ENCODE measurements at regions not wholly inside any gene's neighbourhood (a gene's known extent, or its start where the extent isn't known, plus 50 kb on each side); places are given as distances from the start of the nearest gene placed in this dataset.

- DNase-seq (no peak), ATAC-seq (no peak)
- WGBS, 3 donors: 78 to 93% (median 80%) methylated on average over 3 of the region's 3 CpGs
- no peak overlapping the region for H3K4me3 ChIP-seq
- H3K9me3 ChIP-seq: no peaks in the 10 kb centered on the region
- H3K27ac ChIP-seq: no peak overlapping the region
- H3K27me3 ChIP-seq (ENCODE audit: insufficient read depth in 3 of 3, low read length in 2 of 3): no peaks in the 10 kb centered on the region
- TF ChIP-seq CTCF (IDR thresholded peaks at IDR 0.05): no peak
- H3K36me3 ChIP-seq (ENCODE audit: insufficient read depth in 1 of 2, low read depth in 1 of 2): no peaks in the 10 kb centered on the region
- intact Hi-C loops (cut with DNase I): loop anchor here in 1 of 2 donors (10.0 kb wide), 1 partner anchor 1884 kb away; no protein-coding TSS in a partner anchor
- H3K4me1 ChIP-seq: no peaks in the 10 kb centered on the region
These were observed 102.3 kb upstream of the PPP1R3A start for GRCh38 chr7:114021135-114021534.

GRCh38 chr7:114008696-114009095, 89.9 kb upstream of the PPP1R3A start:
- intact Hi-C loops (cut with DNase I): no loop called here
- Histone ChIP-seq H3K27ac (no peak overlapping the region), H3K4me3 (peak overlapping the region; percentile 35), H3K27me3 (ENCODE audit: insufficient read depth in 3 of 3, low read length in 2 of 3) (no peaks in the 10 kb centered on the region), H3K4me1 (no peaks in the 10 kb centered on the region), H3K9me3 (no peaks in the 10 kb centered on the region), H3K36me3 (ENCODE audit: insufficient read depth in 1 of 2, low read depth in 1 of 2) (no peaks in the 10 kb centered on the region)
- TF ChIP-seq CTCF (IDR thresholded peaks at IDR 0.05): no peak
- ATAC-seq (peak in 3 of 4 donors; percentile 35 to 81 (median 70)), DNase-seq (no peak)
- WGBS, 3 donors: 36 to 41% (median 40%) methylated on average over 5 of the region's 5 CpGs

- ATAC-seq: no peak
These were observed 88.6 kb upstream of the PPP1R3A start for GRCh38 chr7:114007386-114007785.

GRCh38 chr7:113998934-113999333, 80.1 kb upstream of the PPP1R3A start:
- DNase-seq (no peak), ATAC-seq (no peak)
- H3K27me3 ChIP-seq (ENCODE audit: insufficient read depth in 3 of 3, low read length in 2 of 3): no peaks in the 10 kb centered on the region
- H3K36me3 ChIP-seq (ENCODE audit: insufficient read depth in 1 of 2, low read depth in 1 of 2): no peaks in the 10 kb centered on the region
- no peak overlapping the region for H3K27ac ChIP-seq
- H3K4me1 ChIP-seq: no peaks in the 10 kb centered on the region
- H3K4me3 ChIP-seq: no peak overlapping the region
- intact Hi-C loops (cut with DNase I): no loop called here
- H3K9me3 ChIP-seq: peaks cover 11% of the 10 kb centered on the region
- no peak for TF ChIP-seq CTCF (IDR thresholded peaks at IDR 0.05)

More at GRCh38 chr7:114007386-114007785, 88.6 kb upstream of the PPP1R3A start:
- Histone ChIP-seq H3K4me3 (no peak overlapping the region), H3K4me1 (no peaks in the 10 kb centered on the region), H3K27me3 (ENCODE audit: insufficient read depth in 3 of 3, low read length in 2 of 3) (no peaks in the 10 kb centered on the region), H3K9me3 (peaks cover 2% of the 10 kb centered on the region), H3K27ac (no peak overlapping the region), H3K36me3 (ENCODE audit: insufficient read depth in 1 of 2, low read depth in 1 of 2) (no peaks in the 10 kb centered on the region)
- WGBS, 3 donors: 36 to 54% (median 45%) methylated on average over 2 of the region's 2 CpGs
- DNase-seq: no peak
- TF ChIP-seq CTCF (IDR thresholded peaks at IDR 0.05): no peak
- intact Hi-C loops (cut with DNase I): loop anchor here in 1 of 2 donors (2.0 kb wide), 1 partner anchor 53 kb away; no protein-coding TSS in a partner anchor

DNA sequence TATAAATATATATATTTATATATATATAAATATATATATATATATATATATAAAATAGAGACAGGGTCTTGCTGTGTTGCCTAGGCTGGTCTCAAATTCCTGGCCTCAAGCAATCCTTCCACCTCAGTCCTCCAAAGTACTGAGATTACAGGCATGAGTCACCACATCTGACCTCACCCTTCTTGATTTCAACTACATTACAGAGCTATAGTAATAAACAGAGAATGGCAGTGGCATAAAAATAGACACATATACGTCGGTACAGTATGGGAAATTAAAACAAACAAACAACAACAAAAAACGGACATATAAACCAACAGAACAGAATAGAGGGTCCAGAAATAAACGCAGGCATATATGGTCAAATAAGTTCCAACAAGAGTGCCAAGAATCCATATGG, 77.6 kb upstream of the PPP1R3A start:
- no peaks in the 10 kb centered on the region for H3K4me1 ChIP-seq
- no peaks in the 10 kb centered on the region for H3K36me3 ChIP-seq (ENCODE audit: insufficient read depth in 1 of 2, low read depth in 1 of 2)
- no peak for DNase-seq
- intact Hi-C loops (cut with DNase I): no loop called here
- H3K27ac ChIP-seq: no peak overlapping the region
- no peak overlapping the region for H3K4me3 ChIP-seq
- H3K27me3 ChIP-seq (ENCODE audit: insufficient read depth in 3 of 3, low read length in 2 of 3): no peaks in the 10 kb centered on the region
- 70 to 85% (median 77%) methylated on average over 4 of the region's 4 CpGs for WGBS, 3 donors
- ATAC-seq: no peak
- H3K9me3 ChIP-seq: no peaks in the 10 kb centered on the region
- no peak for TF ChIP-seq CTCF (IDR thresholded peaks at IDR 0.05)

All from psoas muscle (tissue), 7 donors.